GM21447 (cell line): ENCODE measurements at regions not wholly inside any gene's neighbourhood (a gene's known extent, or its start where the extent isn't known, plus 50 kb on each side); places are given as distances from the start of the nearest gene placed in this dataset.
"Not testable (repeated sequence)": the region's sequence is repeated elsewhere in the genome, so short reads cannot be mapped to it uniquely, and the experiment has no call there.

Experiments used
- ATAC-seq: cut with Tn5 transposase; IDR thresholded peaks from one replicate; pipeline ENCODE4 v1.9.1; 2021; ENCODE audit not compliant: unreplicated experiment

- no peak for ATAC-seq
Measured at GRCh38 chr4:82248903-82249632, 124.7 kb downstream of the HNRNPD start.

DNA sequence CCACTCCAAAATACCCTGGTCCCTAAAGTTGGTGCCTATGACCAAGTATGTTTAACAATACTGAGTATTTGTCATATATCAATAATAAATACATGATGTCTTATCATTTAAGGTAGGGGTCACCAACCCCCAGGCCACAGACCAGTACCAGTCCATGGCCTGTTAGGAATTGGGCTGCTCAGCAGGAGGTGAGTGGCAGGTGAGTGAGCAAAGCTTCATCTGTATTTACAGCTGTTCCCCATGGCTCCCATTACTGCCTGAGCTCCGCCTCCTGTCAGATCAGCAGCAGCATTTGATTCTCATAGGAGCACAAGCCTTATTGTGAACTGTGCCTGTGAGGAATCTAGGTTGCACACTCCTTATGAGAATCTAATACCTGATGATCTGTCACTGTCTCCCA, 126.2 kb downstream of the HNRNPD start:
- no peak for ATAC-seq

GRCh38 chr4:82247171-82247570, 126.6 kb downstream of the HNRNPD start:
- ATAC-seq, result no peak

- ATAC-seq, result no peak
Measured at GRCh38 chr4:82241534-82241933, 132.3 kb downstream of the HNRNPD start.

DNA sequence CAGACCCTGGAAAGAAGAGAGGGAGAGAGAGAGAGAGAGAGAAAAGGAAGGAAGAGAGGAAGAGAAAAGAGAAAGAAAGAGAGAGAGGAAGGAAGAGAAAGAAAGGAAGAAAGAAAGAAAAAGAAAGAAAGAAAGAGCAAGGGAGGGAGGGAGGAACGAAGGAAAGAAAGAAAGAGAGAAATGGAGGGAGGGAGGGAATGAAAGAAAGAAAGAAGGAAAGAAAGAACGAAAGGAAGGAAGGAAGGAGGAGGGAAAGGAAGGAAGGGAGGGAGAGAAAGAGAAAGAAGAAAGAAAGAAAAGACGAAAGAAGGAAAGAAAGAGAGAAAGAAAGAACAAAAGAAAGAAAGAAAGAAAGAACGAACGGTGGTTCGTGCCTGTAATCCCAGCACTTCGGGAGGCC, 133.4 kb downstream of the HNRNPD start:
- no peak for ATAC-seq

- ATAC-seq, result not testable (repeated sequence)
Measured at GRCh38 chr4:82237142-82237541, 136.6 kb downstream of the HNRNPD start.

DNA sequence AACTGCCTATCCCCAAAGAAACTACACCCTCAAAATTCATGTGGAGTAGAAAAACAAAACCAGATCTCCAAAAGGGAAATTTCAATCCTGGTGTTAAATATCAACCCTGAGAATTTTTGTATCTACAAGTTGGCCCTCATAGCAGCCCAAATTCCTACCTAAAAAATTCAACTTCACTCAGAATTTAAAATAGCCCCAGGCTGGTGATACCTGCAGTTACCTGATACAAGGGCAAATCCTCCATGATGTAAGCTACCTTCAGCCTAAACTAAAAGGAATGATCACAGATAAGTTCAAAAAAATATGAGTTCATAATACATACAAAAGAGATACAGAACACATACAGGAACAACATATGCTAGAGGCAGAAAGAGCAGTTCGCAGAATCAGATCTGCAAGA, 138.4 kb downstream of the HNRNPD start:
- no peak for ATAC-seq

DNA sequence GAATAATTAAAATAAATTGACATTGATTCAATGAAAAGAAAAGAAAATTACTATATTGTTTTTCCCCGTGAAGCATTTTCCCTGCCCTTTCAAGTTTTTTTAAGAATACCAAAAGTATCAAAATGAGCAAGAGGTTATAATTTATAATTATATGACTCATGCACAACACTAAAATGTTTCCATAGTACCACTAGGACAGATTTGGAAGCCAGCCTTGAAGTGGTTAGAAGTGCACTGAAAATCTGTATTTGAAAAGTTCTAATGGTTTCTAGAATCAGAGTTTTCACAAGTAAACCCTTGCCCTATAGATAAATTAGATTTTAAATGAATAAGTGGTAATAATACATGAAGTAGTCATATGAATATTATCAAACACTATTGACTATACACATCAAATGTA, 140.9 kb downstream of the HNRNPD start:
- ATAC-seq, result no peak

- no peak for ATAC-seq
Measured at GRCh38 chr4:82231806-82232205, 142.0 kb downstream of the HNRNPD start.

DNA sequence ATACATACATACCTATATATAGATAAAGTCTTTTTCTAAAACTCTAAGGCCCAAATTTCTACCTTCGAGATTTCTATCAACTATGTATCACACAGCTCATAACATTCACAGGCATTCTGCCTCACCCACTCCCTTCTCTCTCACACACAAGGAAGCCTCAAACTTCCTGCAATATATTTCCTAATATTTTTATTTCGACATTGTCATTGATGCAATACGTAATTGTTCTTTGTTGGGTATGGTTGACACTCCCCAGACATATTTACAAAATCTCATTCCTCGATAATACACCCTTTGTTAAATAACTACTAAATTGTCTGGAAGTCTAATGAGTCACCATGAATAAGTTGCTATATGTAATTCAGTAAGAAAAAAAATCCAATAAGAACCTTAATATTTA, 143.5 kb downstream of the HNRNPD start:
- ATAC-seq, result no peak

GRCh38 chr4:82225030-82225429, 148.8 kb downstream of the HNRNPD start:
- no peak for ATAC-seq

DNA sequence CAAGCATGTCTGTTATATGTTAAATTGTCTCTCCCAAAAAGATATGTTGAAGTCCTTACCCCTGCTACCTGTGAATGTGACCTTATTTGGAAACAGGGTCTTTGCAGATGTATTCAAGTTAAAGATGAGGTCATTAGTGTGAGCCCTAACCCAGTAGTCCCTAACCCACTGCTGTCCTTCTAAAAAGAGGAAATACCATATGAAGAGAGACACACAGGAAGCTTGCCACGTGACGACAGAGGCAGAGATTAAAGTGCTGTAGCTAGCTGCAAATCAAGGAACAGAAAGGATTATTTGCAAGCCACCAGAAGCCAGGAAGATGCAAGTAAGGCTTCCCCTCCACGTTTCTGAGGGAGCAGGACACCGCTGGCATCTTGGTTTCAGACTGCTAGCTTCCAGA, 150.1 kb downstream of the HNRNPD start:
- ATAC-seq, result no peak

DNA sequence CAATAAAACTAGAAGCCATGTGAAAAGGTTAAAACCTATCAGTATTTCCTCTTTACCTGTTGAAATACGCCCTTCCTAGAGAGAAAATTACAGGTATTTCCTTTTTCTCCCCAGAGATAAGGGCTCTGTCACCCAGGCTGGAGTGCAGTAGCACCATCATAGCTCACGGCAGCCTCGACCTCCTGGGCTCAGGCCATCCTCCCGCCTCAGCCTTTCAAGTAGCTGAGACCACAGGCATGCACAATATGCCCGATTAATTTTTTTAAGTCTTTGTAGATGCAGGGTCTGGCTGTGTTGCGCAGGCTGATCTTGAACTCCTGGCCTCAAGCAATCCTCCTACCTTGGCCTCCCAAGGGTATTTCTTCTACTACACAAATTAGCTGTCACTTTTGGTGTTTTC, 154.4 kb downstream of the HNRNPD start:
- ATAC-seq, result no peak

- no peak for ATAC-seq
Measured at GRCh38 chr4:82217986-82218715, 155.6 kb downstream of the HNRNPD start.

- no peak for ATAC-seq
Measured at GRCh38 chr4:82216219-82216618, 157.6 kb downstream of the HNRNPD start.

- no peak for ATAC-seq
Measured at GRCh38 chr4:82215800-82216199, 158.0 kb downstream of the HNRNPD start.

- ATAC-seq, result no peak
Measured at GRCh38 chr4:82215039-82215438, 158.8 kb downstream of the HNRNPD start.

DNA sequence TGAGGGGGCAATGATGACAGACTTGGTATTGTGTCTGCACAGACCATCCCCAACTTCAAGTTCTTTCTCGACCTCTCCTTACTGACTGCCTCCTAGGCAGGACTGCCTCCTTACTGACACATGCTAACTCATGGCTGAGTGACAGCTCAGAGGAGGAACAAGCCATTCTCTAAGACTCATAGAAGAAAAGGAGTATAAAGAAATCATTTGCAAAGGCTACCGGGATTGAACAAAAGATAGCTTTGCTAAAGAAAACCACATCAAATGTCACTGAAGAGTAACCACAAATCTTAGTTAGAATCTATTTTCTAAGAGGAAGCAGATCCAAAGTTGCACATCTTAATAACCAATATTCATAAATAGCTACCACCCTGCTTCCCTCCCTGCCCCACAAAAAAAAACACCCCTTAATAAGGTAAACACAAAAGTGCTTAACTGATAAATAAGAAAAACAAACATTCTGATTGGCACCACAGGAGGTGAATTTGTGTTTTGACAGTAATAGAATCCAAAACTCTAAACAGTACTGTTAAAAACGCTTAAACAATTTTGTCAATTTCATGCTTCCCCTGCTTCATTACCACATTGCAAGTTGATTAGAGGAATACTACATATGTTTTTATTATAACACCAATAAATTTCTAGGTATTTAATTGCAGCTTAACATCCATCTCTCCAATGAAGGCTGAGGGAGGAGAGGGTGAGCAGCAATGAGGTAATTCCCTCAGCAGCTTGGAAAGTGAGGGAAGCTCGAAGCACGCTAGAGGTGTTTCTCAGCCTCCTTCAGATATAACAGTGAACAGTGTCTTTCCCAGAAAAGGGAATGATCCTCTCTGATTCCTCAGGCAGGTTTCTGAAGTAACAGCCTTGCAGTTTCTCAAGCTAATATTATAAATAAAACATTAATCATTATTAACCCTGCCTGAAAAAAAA, 160.0 kb downstream of the HNRNPD start:
- ATAC-seq, result no peak

DNA sequence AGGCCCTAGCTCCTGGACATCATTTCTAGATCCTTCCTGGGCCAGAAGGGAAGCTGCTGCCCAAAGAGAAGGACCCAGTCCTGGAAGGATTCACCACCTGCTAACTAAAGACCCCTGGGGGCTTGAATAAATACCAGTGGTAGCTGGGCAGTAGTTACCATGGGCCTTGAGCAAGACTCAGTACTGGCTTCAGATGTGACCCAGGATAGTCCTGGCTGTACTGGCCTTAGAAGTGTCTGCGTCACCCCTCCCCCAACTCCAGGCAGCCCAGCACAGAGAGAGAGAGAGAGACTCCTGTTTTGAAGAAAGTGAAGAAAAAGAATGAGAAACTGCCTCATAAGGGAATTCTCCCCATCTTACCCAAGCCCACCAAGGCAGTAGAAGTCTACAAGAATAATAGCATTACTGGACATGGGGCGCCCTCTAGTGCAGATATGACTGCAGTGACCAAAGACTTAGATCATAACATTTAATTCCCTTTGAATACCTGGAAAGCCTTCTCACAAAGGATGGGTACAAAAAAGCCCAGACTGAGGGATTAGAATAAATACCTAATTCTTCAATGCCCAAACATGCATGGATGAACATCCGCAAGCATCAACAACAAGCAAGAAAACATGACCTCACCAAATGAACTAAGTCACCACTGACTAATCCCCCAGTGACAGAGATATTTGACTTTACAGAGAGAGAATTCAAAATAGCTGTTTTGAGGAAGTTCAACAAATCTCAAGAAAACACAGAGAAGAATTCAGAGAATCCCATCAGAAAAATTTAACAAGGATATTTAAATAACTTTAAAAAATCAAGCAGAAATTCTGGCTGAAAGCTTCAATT, 171.8 kb downstream of the HNRNPD start:
- no peak for ATAC-seq

- no peak for ATAC-seq
Measured at GRCh38 chr4:82201303-82201702, 172.5 kb downstream of the HNRNPD start.

- no peak for ATAC-seq
Measured at GRCh38 chr4:82200046-82200445, 173.7 kb downstream of the HNRNPD start.
